Trophoblast cell (in vitro differentiated cells and primary cell): ENCODE measurements at regions not wholly inside any gene's neighbourhood (a gene's known extent, or its start where the extent isn't known, plus 50 kb on each side); places are given as distances from the start of the nearest gene placed in this dataset.

Source experiments
- DNase-seq, 2 donors: peaks; one replicate each; pipeline ENCODE4 v3.0.0-alpha.2; 2016
- H2AFZ ChIP-seq: 2 replicates; pipeline ENCODE4 v1.6.1; 2013; ENCODE audit warnings: low read length, moderate library complexity, mild to moderate bottlenecking; ENCODE audit not compliant: insufficient read depth, poor library complexity
- H2AK5ac ChIP-seq: 2 replicates; pipeline ENCODE4 v1.6.1; 2013; ENCODE audit warnings: mild to moderate bottlenecking, low read length
- H2BK120ac ChIP-seq: 2 replicates; pipeline ENCODE4 v1.6.1; 2013; ENCODE audit warnings: low read length, mild to moderate bottlenecking, moderate library complexity; ENCODE audit not compliant: insufficient read depth, poor library complexity
- H2BK12ac ChIP-seq: 2 replicates; pipeline ENCODE4 v1.6.1; 2013; ENCODE audit warnings: mild to moderate bottlenecking, low read length, moderate library complexity
- H2BK5ac ChIP-seq: 2 replicates; pipeline ENCODE4 v1.6.1; 2013; ENCODE audit warnings: low read length, low read depth, moderate library complexity, mild to moderate bottlenecking; ENCODE audit not compliant: poor library complexity
- H3K14ac ChIP-seq: 2 replicates; pipeline ENCODE4 v1.6.1; 2013; ENCODE audit warnings: mild to moderate bottlenecking, low read length
- H3K18ac ChIP-seq: 2 replicates; pipeline ENCODE4 v1.6.1; 2013; ENCODE audit warnings: mild to moderate bottlenecking, low read length
- H3K23ac ChIP-seq: 2 replicates; pipeline ENCODE4 v1.6.1; 2013; ENCODE audit warnings: low read length
- H3K27ac ChIP-seq: 2 replicates; pipeline ENCODE4 v1.5.1; 2013; ENCODE audit warnings: low read depth, mild to moderate bottlenecking, inconsistent platforms, low read length, moderate library complexity
- H3K27me3 ChIP-seq: 2 replicates; pipeline ENCODE4 v1.6.1; 2013; ENCODE audit warnings: inconsistent platforms, mild to moderate bottlenecking, low read length, moderate library complexity; ENCODE audit not compliant: insufficient read depth
- H3K36me3 ChIP-seq, 2 experiments: 1 replicate in 1 of 2; 2 replicates in 1 of 2; pipeline ENCODE4 v1.6.1; 2013; ENCODE audit warnings: low read length in 2 of 2, mild to moderate bottlenecking in 2 of 2, moderate library complexity in 1 of 2; ENCODE audit not compliant: insufficient read depth in 2 of 2, control insufficient read depth in 1 of 2
- H3K4ac ChIP-seq: 2 replicates; pipeline ENCODE4 v1.6.1; 2013; ENCODE audit warnings: low read depth, mild to moderate bottlenecking, low read length, moderate library complexity
- H3K4me1 ChIP-seq, 2 experiments: 1 replicate in 1 of 2; 2 replicates in 1 of 2; pipeline ENCODE4 v1.6.1; 2013; ENCODE audit warnings: low read length in 2 of 2, mild to moderate bottlenecking in 2 of 2, moderate library complexity in 1 of 2; ENCODE audit not compliant: insufficient read depth in 2 of 2, control insufficient read depth in 1 of 2
- H3K4me2 ChIP-seq: 2 replicates; pipeline ENCODE4 v1.6.1; 2013; ENCODE audit warnings: inconsistent platforms, mild to moderate bottlenecking, low read length, moderate library complexity
- H3K4me3 ChIP-seq: 2 replicates; pipeline ENCODE4 v1.5.1; 2013; ENCODE audit warnings: mild to moderate bottlenecking, low read depth, low read length, inconsistent platforms
- H3K79me1 ChIP-seq: one replicate; pipeline ENCODE4 v1.6.1; 2013; ENCODE audit warnings: low read length
- H3K79me2 ChIP-seq: 2 replicates; pipeline ENCODE4 v1.6.1; 2013; ENCODE audit warnings: low read length, mild to moderate bottlenecking; ENCODE audit not compliant: control insufficient read depth, insufficient read depth, poor library complexity
- H3K9ac ChIP-seq: 2 replicates; pipeline ENCODE4 v1.6.1; 2013; ENCODE audit warnings: mild to moderate bottlenecking, low read length
- H3K9me3 ChIP-seq: 2 replicates; pipeline ENCODE4 v1.6.1; 2013; ENCODE audit warnings: low read depth, mild to moderate bottlenecking, control low read depth, inconsistent platforms, low read length; ENCODE audit not compliant: insufficient read depth
- H4K12ac ChIP-seq: 2 replicates; pipeline ENCODE4 v1.6.1; 2013; ENCODE audit warnings: low read depth, mild to moderate bottlenecking, low read length, moderate library complexity
- H4K8ac ChIP-seq: 2 replicates; pipeline ENCODE4 v1.6.1; 2013; ENCODE audit warnings: low read depth, mild to moderate bottlenecking, low read length, moderate library complexity
- H4K91ac ChIP-seq: one replicate; pipeline ENCODE4 v1.6.1; 2013; ENCODE audit warnings: low read depth, mild to moderate bottlenecking, low read length, moderate library complexity
- WGBS: extraction: QIAGEN DNeasy Blood & Tissue Kit; methylation state at CpG from one replicate; pipeline ENCODE4 v1.1.7; 2013; ENCODE audit warnings: missing lambda C conversion rate; ENCODE audit not compliant: insufficient read length, insufficient coverage; ENCODE audit errors: extremely low coverage; 5-methylcytosine and 5-hydroxymethylcytosine counted together

- Histone ChIP-seq H3K23ac (no peak overlapping the region), H2BK120ac (no peak overlapping the region), H2BK12ac (no peak overlapping the region), H3K4me1 (peaks cover 0 to 2% of the 10 kb centered on the region in 2 experiments), H3K79me2 (no peaks in the 10 kb centered on the region), H3K4ac (no peak overlapping the region), H2BK5ac (no peak overlapping the region), H4K8ac (no peak overlapping the region), H3K9me3 (peaks cover 1% of the 10 kb centered on the region), H4K12ac (no peak overlapping the region), H4K91ac (no peak overlapping the region), H3K79me1 (no peaks in the 10 kb centered on the region), H3K27ac (no peak overlapping the region), H3K4me3 (no peak overlapping the region), H3K14ac (no peak overlapping the region), H2AFZ (no peak overlapping the region), H3K18ac (no peak overlapping the region), H3K9ac (no peak overlapping the region), H3K4me2 (no peak overlapping the region), H3K27me3 (no peaks in the 10 kb centered on the region), H3K36me3 (no peaks in the 10 kb centered on the region), H2AK5ac (no peak overlapping the region)
- DNase-seq: peak in 1 of 2 donors; percentile 8
- WGBS: no CpG with 5 or more reads among the region's 14 CpGs
Measured at GRCh38 chr10:7085913-7086589, 324.8 kb downstream of the SFMBT2 start.

- H4K12ac ChIP-seq: no peak overlapping the region
- WGBS: no CpG with 5 or more reads among the region's 10 CpGs
- no peak overlapping the region for H3K18ac ChIP-seq
- no peak overlapping the region for H2AFZ ChIP-seq
- H3K14ac ChIP-seq: no peak overlapping the region
- H3K79me2 ChIP-seq: no peaks in the 10 kb centered on the region
- H3K23ac ChIP-seq: no peak overlapping the region
- no peaks in the 10 kb centered on the region for H3K79me1 ChIP-seq
- no peak for DNase-seq
- no peak overlapping the region for H2BK120ac ChIP-seq
- H3K4me1 ChIP-seq: peaks cover 0 to 2% of the 10 kb centered on the region in 2 experiments
- H3K4me2 ChIP-seq: no peak overlapping the region
- no peak overlapping the region for H4K8ac ChIP-seq
- no peak overlapping the region for H2BK5ac ChIP-seq
- no peak overlapping the region for H3K27ac ChIP-seq
- no peak overlapping the region for H3K4me3 ChIP-seq
- no peak overlapping the region for H3K4ac ChIP-seq
- H2AK5ac ChIP-seq: no peak overlapping the region
- no peak overlapping the region for H3K9ac ChIP-seq
- H3K36me3 ChIP-seq: no peaks in the 10 kb centered on the region
- H2BK12ac ChIP-seq: no peak overlapping the region
- peaks cover 1% of the 10 kb centered on the region for H3K9me3 ChIP-seq
- no peaks in the 10 kb centered on the region for H3K27me3 ChIP-seq
- H4K91ac ChIP-seq: no peak overlapping the region
Measured at GRCh38 chr10:7085147-7085912, 325.5 kb downstream of the SFMBT2 start.

- no peak overlapping the region for H2BK120ac ChIP-seq
- H2AK5ac ChIP-seq: no peak overlapping the region
- no peak overlapping the region for H3K9ac ChIP-seq
- H3K4me2 ChIP-seq: no peak overlapping the region
- no peak overlapping the region for H3K18ac ChIP-seq
- H3K4ac ChIP-seq: no peak overlapping the region
- no peak overlapping the region for H4K12ac ChIP-seq
- H3K79me2 ChIP-seq: no peaks in the 10 kb centered on the region
- peaks cover 1% of the 10 kb centered on the region for H3K9me3 ChIP-seq
- no CpG with 5 or more reads among the region's 9 CpGs for WGBS
- no peaks in the 10 kb centered on the region for H3K27me3 ChIP-seq
- no peak overlapping the region for H2BK12ac ChIP-seq
- no peaks in the 10 kb centered on the region for H3K36me3 ChIP-seq
- no peak overlapping the region for H3K23ac ChIP-seq
- DNase-seq: no peak
- no peak overlapping the region for H4K91ac ChIP-seq
- H3K79me1 ChIP-seq: no peaks in the 10 kb centered on the region
- no peak overlapping the region for H4K8ac ChIP-seq
- H3K14ac ChIP-seq: no peak overlapping the region
- no peak overlapping the region for H3K27ac ChIP-seq
- no peak overlapping the region for H3K4me3 ChIP-seq
- H2AFZ ChIP-seq: no peak overlapping the region
- H3K4me1 ChIP-seq: peaks cover 0 to 2% of the 10 kb centered on the region in 2 experiments
- H2BK5ac ChIP-seq: no peak overlapping the region
Measured at GRCh38 chr10:7084280-7085005, 326.4 kb downstream of the SFMBT2 start.

GRCh38 chr10:7082967-7083366 is 327.9 kb downstream of the SFMBT2 start:
- no peak overlapping the region for H2BK12ac ChIP-seq
- no peak overlapping the region for H4K8ac ChIP-seq
- no peak overlapping the region for H2AK5ac ChIP-seq
- H3K4ac ChIP-seq: no peak overlapping the region
- no peak overlapping the region for H3K4me3 ChIP-seq
- H4K12ac ChIP-seq: no peak overlapping the region
- no peak overlapping the region for H3K18ac ChIP-seq
- no peak overlapping the region for H4K91ac ChIP-seq
- no peaks in the 10 kb centered on the region for H3K79me2 ChIP-seq
- H3K4me1 ChIP-seq: peaks cover 0 to 2% of the 10 kb centered on the region in 2 experiments
- H3K9me3 ChIP-seq: peaks cover 1% of the 10 kb centered on the region
- H3K23ac ChIP-seq: peak overlapping the region; percentile 71
- no peak overlapping the region for H3K27ac ChIP-seq
- WGBS: no CpG with 5 or more reads among the region's 4 CpGs
- no peak overlapping the region for H2BK120ac ChIP-seq
- H2AFZ ChIP-seq: no peak overlapping the region
- no peaks in the 10 kb centered on the region for H3K36me3 ChIP-seq
- no peak for DNase-seq
- H3K27me3 ChIP-seq: no peaks in the 10 kb centered on the region
- no peak overlapping the region for H3K14ac ChIP-seq
- no peak overlapping the region for H3K9ac ChIP-seq
- H3K79me1 ChIP-seq: no peaks in the 10 kb centered on the region
- no peak overlapping the region for H3K4me2 ChIP-seq
- no peak overlapping the region for H2BK5ac ChIP-seq
